BE2C (cell line): ENCODE measurements at regions not wholly inside any gene's neighbourhood (a gene's known extent, or its start where the extent isn't known, plus 50 kb on each side); places are given as distances from the start of the nearest gene placed in this dataset.

Source experiments
- DNase-seq: peaks from one replicate; pipeline ENCODE4 v3.0.0-alpha.2; 2020
- H3K27me3 ChIP-seq: fragments of 250-450 bp; sonication (Bioruptor Pico); 2 replicates; pipeline ENCODE4 v1.5.1; 2020; ENCODE audit warnings: mild to moderate bottlenecking
- H3K36me3 ChIP-seq: fragments of 250-450 bp; sonication (Bioruptor Pico); 2 replicates; pipeline ENCODE4 v1.5.1; 2020; ENCODE audit warnings: mild to moderate bottlenecking
- H3K4me1 ChIP-seq: fragments of 250-450 bp; sonication (Bioruptor Pico); 2 replicates; pipeline ENCODE4 v1.5.1; 2020
- H3K4me3 ChIP-seq: 2 replicates; pipeline ENCODE4 v1.5.1; 2011; ENCODE audit warnings: low read depth, low read length
- H3K9me3 ChIP-seq: fragments of 250-450 bp; sonication (Bioruptor Pico); 2 replicates; pipeline ENCODE4 v1.5.1; 2020
- TF ChIP-seq, protein P1 (sequence below): IDR thresholded peaks from 2 replicates; pipeline ENCODE4 v1.5.1; 2012; ENCODE audit warnings: mild to moderate bottlenecking, low read depth, low read length

DNA sequence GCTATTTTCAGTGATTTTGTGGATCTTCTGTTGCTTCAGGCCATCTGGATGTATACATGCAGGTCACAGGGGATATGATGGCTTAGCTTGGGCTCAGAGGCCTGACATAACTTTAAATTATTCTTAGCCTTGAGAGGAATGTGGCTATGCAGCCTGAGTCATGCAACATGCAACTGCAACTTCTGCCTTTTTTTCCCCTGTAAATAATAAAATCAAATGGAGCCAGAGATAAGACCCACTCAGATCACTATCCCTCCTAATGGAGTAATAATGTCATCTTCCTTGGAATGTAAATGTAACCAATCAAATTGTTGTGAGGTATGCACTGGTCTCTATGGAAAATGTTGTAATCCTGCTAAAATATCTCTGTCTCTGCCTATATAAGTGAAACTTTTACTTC is 54.9 kb downstream of the MAGEB17 start:
- H3K4me3 ChIP-seq = no peak overlapping the region
- H3K36me3 ChIP-seq = no peaks in the 10 kb centered on the region
- H3K9me3 ChIP-seq = no peaks in the 10 kb centered on the region
- no peak for DNase-seq
- H3K27me3 ChIP-seq = no peaks in the 10 kb centered on the region
- TF ChIP-seq, protein P1, sequence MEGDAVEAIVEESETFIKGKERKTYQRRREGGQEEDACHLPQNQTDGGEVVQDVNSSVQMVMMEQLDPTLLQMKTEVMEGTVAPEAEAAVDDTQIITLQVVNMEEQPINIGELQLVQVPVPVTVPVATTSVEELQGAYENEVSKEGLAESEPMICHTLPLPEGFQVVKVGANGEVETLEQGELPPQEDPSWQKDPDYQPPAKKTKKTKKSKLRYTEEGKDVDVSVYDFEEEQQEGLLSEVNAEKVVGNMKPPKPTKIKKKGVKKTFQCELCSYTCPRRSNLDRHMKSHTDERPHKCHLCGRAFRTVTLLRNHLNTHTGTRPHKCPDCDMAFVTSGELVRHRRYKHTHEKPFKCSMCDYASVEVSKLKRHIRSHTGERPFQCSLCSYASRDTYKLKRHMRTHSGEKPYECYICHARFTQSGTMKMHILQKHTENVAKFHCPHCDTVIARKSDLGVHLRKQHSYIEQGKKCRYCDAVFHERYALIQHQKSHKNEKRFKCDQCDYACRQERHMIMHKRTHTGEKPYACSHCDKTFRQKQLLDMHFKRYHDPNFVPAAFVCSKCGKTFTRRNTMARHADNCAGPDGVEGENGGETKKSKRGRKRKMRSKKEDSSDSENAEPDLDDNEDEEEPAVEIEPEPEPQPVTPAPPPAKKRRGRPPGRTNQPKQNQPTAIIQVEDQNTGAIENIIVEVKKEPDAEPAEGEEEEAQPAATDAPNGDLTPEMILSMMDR = no peak
- no peaks in the 10 kb centered on the region for H3K4me1 ChIP-seq

GRCh38 chrX:16223385-16223784 is 56.1 kb downstream of the MAGEB17 start:
- no peaks in the 10 kb centered on the region for H3K4me1 ChIP-seq
- TF ChIP-seq, protein P1 = no peak
- no peak for DNase-seq
- H3K36me3 ChIP-seq = no peaks in the 10 kb centered on the region
- no peaks in the 10 kb centered on the region for H3K9me3 ChIP-seq
- no peak overlapping the region for H3K4me3 ChIP-seq
- H3K27me3 ChIP-seq = no peaks in the 10 kb centered on the region

DNA sequence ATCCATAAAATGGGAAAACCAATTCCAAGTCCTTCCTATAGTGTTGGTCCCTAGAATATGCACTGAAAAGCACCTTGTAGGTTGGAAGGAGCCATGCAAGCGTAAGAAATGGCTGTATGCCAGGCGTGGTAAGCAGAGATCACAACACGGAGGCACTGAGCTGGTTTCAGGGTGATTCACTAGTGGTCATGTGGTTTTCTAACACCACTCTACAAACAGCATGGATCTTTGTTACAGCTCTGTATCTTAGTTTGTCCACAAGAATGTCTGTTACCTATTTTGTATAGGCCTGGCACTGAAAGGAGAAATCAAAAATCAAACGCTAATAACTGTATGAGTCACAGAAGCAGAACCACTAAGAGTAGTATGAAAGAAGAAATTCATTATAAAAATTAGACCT is 71.9 kb downstream of the MAGEB17 start:
- no peaks in the 10 kb centered on the region for H3K36me3 ChIP-seq
- TF ChIP-seq, protein P1 = no peak
- no peaks in the 10 kb centered on the region for H3K4me1 ChIP-seq
- no peaks in the 10 kb centered on the region for H3K9me3 ChIP-seq
- no peak for DNase-seq
- no peaks in the 10 kb centered on the region for H3K27me3 ChIP-seq
- no peak overlapping the region for H3K4me3 ChIP-seq

DNA sequence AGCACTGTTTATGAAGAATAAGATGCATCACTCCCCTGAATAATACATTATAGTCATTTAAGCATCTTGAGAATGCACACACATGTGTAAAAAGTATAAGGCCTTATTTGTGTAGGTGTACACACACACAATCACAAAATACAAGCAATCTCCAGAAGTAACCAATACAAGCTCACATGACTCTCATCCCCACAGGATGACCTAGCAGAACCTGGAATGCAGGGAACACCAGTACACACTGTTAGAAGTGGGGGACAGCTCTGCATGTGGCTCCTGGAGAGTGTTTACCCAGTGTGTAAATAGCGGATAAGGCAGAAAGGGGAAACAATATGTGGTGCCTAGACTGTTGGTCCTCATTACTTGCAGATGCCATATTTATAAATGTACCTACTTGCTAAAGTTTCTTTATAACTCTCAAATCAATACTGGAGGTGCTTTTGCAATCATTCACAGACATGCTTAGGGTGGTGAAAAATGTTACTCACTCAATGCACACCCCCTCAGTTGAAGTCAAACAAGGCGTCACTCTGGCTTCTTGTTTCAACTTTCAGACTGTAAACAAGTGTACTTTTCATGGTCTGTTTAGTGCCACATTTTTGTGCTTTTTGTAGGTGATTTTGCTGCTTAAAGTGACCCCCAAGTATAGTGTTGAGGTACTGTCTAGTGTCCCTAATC is 73.1 kb downstream of the MAGEB17 start:
- no peak for DNase-seq
- no peaks in the 10 kb centered on the region for H3K36me3 ChIP-seq
- TF ChIP-seq, protein P1 = no peak
- H3K4me3 ChIP-seq = no peak overlapping the region
- H3K4me1 ChIP-seq = no peaks in the 10 kb centered on the region
- no peaks in the 10 kb centered on the region for H3K9me3 ChIP-seq
- H3K27me3 ChIP-seq = no peaks in the 10 kb centered on the region

DNA sequence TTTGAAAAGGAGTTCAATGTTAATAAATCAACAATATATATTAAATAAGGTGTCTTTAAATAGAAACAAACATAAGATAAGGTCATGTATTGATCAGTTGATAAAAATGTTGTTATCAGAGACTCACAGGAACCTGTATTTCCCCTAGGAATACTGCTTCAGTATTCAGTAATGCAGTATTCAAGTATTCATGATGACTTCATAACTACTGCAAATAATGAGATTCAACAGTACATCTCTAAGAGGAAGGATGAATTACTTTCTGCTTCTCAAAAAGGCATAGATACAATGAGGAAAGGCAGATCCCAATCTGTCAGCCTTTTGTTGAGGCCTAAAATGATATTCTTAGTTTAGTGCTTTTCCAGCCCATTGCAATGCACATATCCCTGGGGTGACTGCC is 73.7 kb downstream of the MAGEB17 start:
- Histone ChIP-seq H3K27me3 (no peaks in the 10 kb centered on the region), H3K36me3 (no peaks in the 10 kb centered on the region), H3K9me3 (no peaks in the 10 kb centered on the region), H3K4me3 (no peak overlapping the region), H3K4me1 (no peaks in the 10 kb centered on the region)
- TF ChIP-seq, protein P1 = no peak
- DNase-seq = no peak

DNA sequence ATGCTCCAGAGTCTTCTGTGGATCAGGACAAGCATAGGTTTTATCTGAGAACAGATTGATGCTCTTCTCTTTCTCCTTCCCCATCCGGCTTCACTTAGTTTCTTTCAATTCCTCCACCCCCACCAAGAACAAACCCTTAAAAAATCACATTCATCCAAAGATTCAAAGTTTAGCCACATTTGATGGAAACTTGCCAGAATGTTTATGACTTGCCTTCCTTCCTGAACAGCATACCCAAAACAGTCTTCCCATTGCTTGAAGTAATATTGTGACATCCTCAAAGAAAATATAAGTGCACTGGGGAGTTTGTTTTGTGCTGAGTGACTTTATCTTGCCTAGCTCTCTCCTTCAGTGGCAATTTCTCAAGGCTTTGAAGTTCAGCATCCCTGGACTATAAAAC is 83.0 kb downstream of the MAGEB17 start:
- Histone ChIP-seq H3K36me3 (no peaks in the 10 kb centered on the region), H3K27me3 (no peaks in the 10 kb centered on the region), H3K4me3 (no peak overlapping the region), H3K4me1 (no peaks in the 10 kb centered on the region), H3K9me3 (no peaks in the 10 kb centered on the region)
- TF ChIP-seq, protein P1 = no peak
- DNase-seq = no peak
